Keratinocyte (primary cell): ENCODE measurements at regions not wholly inside any gene's neighbourhood (a gene's known extent, or its start where the extent isn't known, plus 50 kb on each side); places are given as distances from the start of the nearest gene placed in this dataset.

ENCODE experiments used
- DNase-seq: peaks from one replicate; pipeline ENCODE4 v3.0.0-alpha.2; 2011; ENCODE audit warnings: low read depth, missing footprints, low spot score
- FAIRE-seq: peaks from 2 replicates; lab custom pipeline; 2011; peaks lifted over from hg19 to GRCh38; lab: Jason Lieb, UNC
- H2AFZ ChIP-seq: 2 replicates; pipeline ENCODE4 v1.6.0; 2012; ENCODE audit warnings: low read length, control low read depth, inconsistent platforms; ENCODE audit not compliant: control insufficient read depth
- H3K27ac ChIP-seq: 2 replicates; pipeline ENCODE4 v1.5.1; 2011; ENCODE audit warnings: low read length; ENCODE audit not compliant: control insufficient read depth, insufficient read depth
- H3K27me3 ChIP-seq: 3 replicates; pipeline ENCODE4 v1.6.0; 2011; ENCODE audit warnings: low read length; ENCODE audit not compliant: control insufficient read depth, insufficient read depth; ENCODE audit errors: extremely low read depth
- H3K36me3 ChIP-seq, 2 experiments: 2 replicates in 1 of 2; 3 replicates in 1 of 2; pipeline ENCODE4 v1.5.1; 2011; ENCODE audit warnings: low read length in 2 of 2, mild to moderate bottlenecking in 1 of 2; ENCODE audit not compliant: control insufficient read depth in 2 of 2, insufficient read depth in 2 of 2; ENCODE audit errors: extremely low read depth in 1 of 2
- H3K4me1 ChIP-seq: 3 replicates; pipeline ENCODE4 v1.5.1; 2011; ENCODE audit warnings: low read length; ENCODE audit not compliant: control insufficient read depth, insufficient read depth; ENCODE audit errors: extremely low read depth
- H3K4me2 ChIP-seq: 3 replicates; pipeline ENCODE4 v1.6.0; 2011; ENCODE audit warnings: low read depth, low read length; ENCODE audit not compliant: control insufficient read depth, insufficient read depth; ENCODE audit errors: extremely low read depth
- H3K4me3 ChIP-seq, 3 experiments: fragments of 200-600 bp in 1 of 3; sonication (generic) in 1 of 3; 2 replicates in 2 of 3; 3 replicates in 1 of 3; pipeline ENCODE4 v1.5.1; 2011 to 2016; ENCODE audit warnings: low read length in 3 of 3, mild to moderate bottlenecking in 3 of 3, control low read depth in 2 of 3, inconsistent platforms in 1 of 3, low read depth in 1 of 3, mixed read lengths in 1 of 3, mixed run types in 1 of 3, moderate library complexity in 1 of 3; ENCODE audit not compliant: control insufficient read depth in 2 of 3, insufficient read depth in 2 of 3; ENCODE audit errors: extremely low read depth in 1 of 3
- H3K79me2 ChIP-seq: 2 replicates; pipeline ENCODE4 v1.6.0; 2012; ENCODE audit warnings: low read length; ENCODE audit not compliant: control insufficient read depth, insufficient read depth
- H3K9ac ChIP-seq: 3 replicates; pipeline ENCODE4 v1.6.0; 2011; ENCODE audit warnings: low read length; ENCODE audit not compliant: control insufficient read depth, insufficient read depth; ENCODE audit errors: extremely low read depth
- H3K9me1 ChIP-seq: 3 replicates; pipeline ENCODE4 v1.6.0; 2011; ENCODE audit warnings: low read length; ENCODE audit not compliant: control insufficient read depth, insufficient read depth; ENCODE audit errors: extremely low read depth
- H3K9me3 ChIP-seq: 2 replicates; pipeline ENCODE4 v1.5.1; 2012; ENCODE audit warnings: low read depth, low read length; ENCODE audit not compliant: control insufficient read depth
- H4K20me1 ChIP-seq: 3 replicates; pipeline ENCODE4 v1.6.0; 2011; ENCODE audit warnings: low read length; ENCODE audit not compliant: control insufficient read depth, insufficient read depth; ENCODE audit errors: extremely low read depth
- EZH2 ChIP-seq: IDR thresholded peaks from one replicate; pipeline ENCODE4 v1.6.1; 2012; ENCODE audit warnings: inconsistent platforms, mild to moderate bottlenecking, low read length, moderate library complexity
- dilution Hi-C: fragments of 300-500 bp; cut with MboI; formaldehyde crosslinking; loops from one replicate; pipeline ENCODE4 v1.7.0; 2020; ENCODE audit warnings: low sequenced_read_pairs; ENCODE audit not compliant: extremely low pct_ligation_motif_present
- TF ChIP-seq, protein P1 (sequence below), 3 experiments: IDR thresholded peaks in 1 of 3; conservative IDR thresholded peaks in 1 of 3; optimal IDR thresholded peaks in 1 of 3; 2 replicates in 2 of 3; 3 replicates in 1 of 3; pipeline versions ENCODE3 to v1.5.1; 2011; ENCODE audit warnings: low read length in 3 of 3, mild to moderate bottlenecking in 3 of 3, moderate library complexity in 2 of 3, control low read depth in 1 of 3, inconsistent platforms in 1 of 3; ENCODE audit not compliant: insufficient read depth in 2 of 3; ENCODE audit errors: extremely low read depth in 1 of 3

DNA sequence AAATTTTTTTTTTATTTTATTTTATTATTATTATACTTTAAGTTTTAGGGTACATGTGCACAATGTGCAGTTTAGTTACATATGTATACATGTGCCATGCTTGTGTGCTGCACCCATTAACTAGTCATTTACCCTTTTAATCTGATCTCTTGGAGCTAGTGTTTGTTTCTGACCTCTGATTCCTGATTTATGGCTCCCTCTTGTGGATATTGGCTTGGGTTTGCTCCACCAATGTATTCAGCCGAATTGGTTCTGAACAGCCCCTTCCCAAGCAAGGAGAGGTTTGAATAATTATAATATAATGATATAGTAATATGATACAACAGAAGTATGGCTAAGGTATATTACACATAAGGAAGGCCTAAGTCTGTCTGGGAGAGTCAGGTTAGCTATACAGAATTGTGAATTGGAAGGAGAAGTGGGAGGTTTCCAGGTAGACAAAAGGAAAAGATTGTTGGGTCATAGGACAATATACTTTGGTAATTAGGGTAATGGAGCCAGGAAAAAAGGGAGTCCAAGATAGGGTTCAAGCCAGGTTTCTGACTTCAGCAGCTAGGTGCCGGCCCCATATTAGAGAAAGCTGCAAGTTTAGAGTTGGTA is 53.1 kb upstream of the HMCN1 start:
- H3K4me3 ChIP-seq: no peak overlapping the region
- no peak overlapping the region for H2AFZ ChIP-seq
- H3K4me1 ChIP-seq: no peaks in the 10 kb centered on the region
- no peaks in the 10 kb centered on the region for H4K20me1 ChIP-seq
- H3K79me2 ChIP-seq: no peaks in the 10 kb centered on the region
- H3K27ac ChIP-seq: no peak overlapping the region
- H3K9ac ChIP-seq: no peak overlapping the region
- H3K9me3 ChIP-seq: no peaks in the 10 kb centered on the region
- H3K27me3 ChIP-seq: no peaks in the 10 kb centered on the region
- DNase-seq (no peak), FAIRE-seq (no peak)
- H3K36me3 ChIP-seq: no peaks in the 10 kb centered on the region
- dilution Hi-C loops: no loop called here
- no peaks in the 10 kb centered on the region for H3K9me1 ChIP-seq
- TF ChIP-seq, protein P1, sequence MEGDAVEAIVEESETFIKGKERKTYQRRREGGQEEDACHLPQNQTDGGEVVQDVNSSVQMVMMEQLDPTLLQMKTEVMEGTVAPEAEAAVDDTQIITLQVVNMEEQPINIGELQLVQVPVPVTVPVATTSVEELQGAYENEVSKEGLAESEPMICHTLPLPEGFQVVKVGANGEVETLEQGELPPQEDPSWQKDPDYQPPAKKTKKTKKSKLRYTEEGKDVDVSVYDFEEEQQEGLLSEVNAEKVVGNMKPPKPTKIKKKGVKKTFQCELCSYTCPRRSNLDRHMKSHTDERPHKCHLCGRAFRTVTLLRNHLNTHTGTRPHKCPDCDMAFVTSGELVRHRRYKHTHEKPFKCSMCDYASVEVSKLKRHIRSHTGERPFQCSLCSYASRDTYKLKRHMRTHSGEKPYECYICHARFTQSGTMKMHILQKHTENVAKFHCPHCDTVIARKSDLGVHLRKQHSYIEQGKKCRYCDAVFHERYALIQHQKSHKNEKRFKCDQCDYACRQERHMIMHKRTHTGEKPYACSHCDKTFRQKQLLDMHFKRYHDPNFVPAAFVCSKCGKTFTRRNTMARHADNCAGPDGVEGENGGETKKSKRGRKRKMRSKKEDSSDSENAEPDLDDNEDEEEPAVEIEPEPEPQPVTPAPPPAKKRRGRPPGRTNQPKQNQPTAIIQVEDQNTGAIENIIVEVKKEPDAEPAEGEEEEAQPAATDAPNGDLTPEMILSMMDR (optimal IDR thresholded peaks at IDR 0.05 in 1 of 3, IDR thresholded peaks at IDR 0.05 in 1 of 3, conservative IDR thresholded peaks at IDR 0.05 in 1 of 3; ENCODE audit: extremely low read depth in 1 of 3, insufficient read depth in 2 of 3, low read length in 3 of 3): peak; percentile 44 to 63 (median 47)
- no peak for TF ChIP-seq EZH2
- no peak overlapping the region for H3K4me2 ChIP-seq

DNA sequence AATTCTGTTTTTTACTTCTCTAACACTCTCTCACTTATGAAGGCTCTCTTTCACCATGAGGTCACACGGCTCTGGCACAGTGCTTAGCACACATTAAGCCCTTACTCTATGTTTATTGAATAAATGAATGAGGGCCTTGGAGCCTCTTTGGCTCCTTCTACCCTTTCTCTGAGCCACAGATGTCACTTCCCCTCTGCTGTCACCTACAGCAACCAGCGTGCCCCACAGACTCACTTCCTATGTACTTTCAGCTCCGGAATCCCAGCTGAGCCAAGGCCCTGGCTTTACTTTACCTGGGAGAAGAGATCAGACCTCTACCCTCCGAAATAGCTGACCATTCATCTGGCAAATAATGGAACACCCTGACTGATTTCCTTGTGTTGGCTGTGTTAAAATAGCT is 53.7 kb upstream of the HMCN1 start:
- Histone ChIP-seq H3K27me3 (no peaks in the 10 kb centered on the region), H3K4me1 (no peaks in the 10 kb centered on the region), H3K36me3 (no peaks in the 10 kb centered on the region), H2AFZ (no peak overlapping the region), H3K9me1 (no peaks in the 10 kb centered on the region), H3K4me3 (no peak overlapping the region), H3K27ac (no peak overlapping the region), H3K9me3 (no peaks in the 10 kb centered on the region), H3K79me2 (no peaks in the 10 kb centered on the region), H3K9ac (no peak overlapping the region), H3K4me2 (no peak overlapping the region), H4K20me1 (no peaks in the 10 kb centered on the region)
- dilution Hi-C loops: no loop called here
- no peak for DNase-seq
- no peak for FAIRE-seq
- TF ChIP-seq EZH2: no peak
- TF ChIP-seq, protein P1 (optimal IDR thresholded peaks at IDR 0.05 in 1 of 3, IDR thresholded peaks at IDR 0.05 in 1 of 3, conservative IDR thresholded peaks at IDR 0.05 in 1 of 3; ENCODE audit: extremely low read depth in 1 of 3, insufficient read depth in 2 of 3, low read length in 3 of 3): no peak
